ENCODE measurements at regions not wholly inside any gene's neighbourhood (a gene's known extent, or its start where the extent isn't known, plus 50 kb on each side); places are given as distances from the start of the nearest gene placed in this dataset.
"Not testable (repeated sequence)": the region's sequence is repeated elsewhere in the genome, so short reads cannot be mapped to it uniquely, and the experiment has no call there.

- no peak for DNase-seq
Measured at GRCh38 chr17:72175787-72176515, 55.1 kb downstream of the SOX9 start.

- no peak for DNase-seq
Measured at GRCh38 chr17:72176516-72176851, 55.7 kb downstream of the SOX9 start.

- DNase-seq, result no peak
Measured at GRCh38 chr17:72176951-72177660, 56.3 kb downstream of the SOX9 start.

- no peak for DNase-seq
Measured at GRCh38 chr17:72177738-72178137, 56.9 kb downstream of the SOX9 start.

GRCh38 chr17:72182371-72182873 is 61.6 kb downstream of the SOX9 start:
- DNase-seq, result no peak

GRCh38 chr17:72183194-72183685 is 62.4 kb downstream of the SOX9 start:
- no peak for DNase-seq

- DNase-seq, result no peak
Measured at GRCh38 chr17:72184805-72185204, 64.0 kb downstream of the SOX9 start.

GRCh38 chr17:72185564-72185963 is 64.7 kb downstream of the SOX9 start:
- no peak for DNase-seq

- DNase-seq, result no peak
Measured at GRCh38 chr17:72187556-72187955, 66.7 kb downstream of the SOX9 start.

- no peak for DNase-seq
Measured at GRCh38 chr17:72188801-72189200, 68.0 kb downstream of the SOX9 start.

- DNase-seq, result no peak
Measured at GRCh38 chr17:72189768-72190593, 69.2 kb downstream of the SOX9 start.

GRCh38 chr17:72191356-72191755 is 70.5 kb downstream of the SOX9 start:
- no peak for DNase-seq

GRCh38 chr17:72191921-72192799 is 71.3 kb downstream of the SOX9 start:
- DNase-seq, result no peak

GRCh38 chr17:72192800-72193192 is 72.0 kb downstream of the SOX9 start:
- DNase-seq, result no peak

GRCh38 chr17:72193391-72194106 is 72.7 kb downstream of the SOX9 start:
- no peak for DNase-seq

GRCh38 chr17:72194107-72194440 is 73.3 kb downstream of the SOX9 start:
- not testable (repeated sequence) for DNase-seq

- no peak for DNase-seq
Measured at GRCh38 chr17:72199256-72199655, 78.4 kb downstream of the SOX9 start.

- no peak for DNase-seq
Measured at GRCh38 chr17:72204742-72205141, 83.9 kb downstream of the SOX9 start.

- no peak for DNase-seq
Measured at GRCh38 chr17:72205357-72205756, 84.5 kb downstream of the SOX9 start.

GRCh38 chr17:72205822-72206221 is 85.0 kb downstream of the SOX9 start:
- DNase-seq, result no peak

- DNase-seq, result no peak
Measured at GRCh38 chr17:72206376-72206775, 85.6 kb downstream of the SOX9 start.

- DNase-seq, result no peak
Measured at GRCh38 chr17:72208832-72209231, 88.0 kb downstream of the SOX9 start.

All from NCI-H1436 (cell line).